ENCODE measurements at regions not wholly inside any gene's neighbourhood (a gene's known extent, or its start where the extent isn't known, plus 50 kb on each side); places are given as distances from the start of the nearest gene placed in this dataset.

DNA sequence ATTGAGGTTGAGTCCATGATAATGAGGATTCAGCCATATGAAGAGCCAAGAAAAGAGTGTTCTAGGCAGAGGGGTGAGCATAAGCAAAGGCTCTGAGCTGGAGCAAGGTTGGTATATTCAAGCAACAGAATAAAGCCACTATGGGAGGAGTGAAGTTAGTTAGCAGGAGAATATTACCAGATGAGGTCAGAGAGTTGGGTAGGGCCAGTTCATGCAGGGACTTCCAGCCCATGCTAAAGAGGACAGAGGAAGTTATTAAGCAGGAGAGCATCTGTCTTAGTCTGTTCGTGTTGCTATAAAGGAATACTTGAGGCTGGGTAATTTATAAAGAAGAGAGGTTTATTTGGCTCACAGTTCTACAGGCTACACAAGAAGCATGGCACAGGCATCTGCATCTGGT lies 57.1 kb upstream of the ATG10 start:
- no peak for DNase-seq

DNA sequence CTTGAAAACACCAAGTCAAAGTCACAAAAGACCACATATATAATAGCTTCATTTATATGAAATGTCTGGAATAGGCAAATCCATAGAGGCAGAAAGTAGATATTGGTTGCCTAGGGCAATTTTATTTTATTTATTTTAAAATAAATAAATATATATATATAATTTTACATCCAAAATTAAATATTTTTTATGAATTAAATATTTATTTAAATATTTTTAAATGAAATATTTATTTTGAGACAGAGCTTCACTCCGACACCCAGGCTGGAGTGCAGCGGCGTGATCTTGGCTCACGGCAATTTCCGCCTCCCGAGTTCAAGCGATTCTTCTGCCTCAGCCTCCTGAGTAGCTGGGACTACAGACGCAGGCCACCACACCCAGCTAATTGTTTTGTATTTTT lies 58.9 kb upstream of the ATG10 start:
- DNase-seq, result no peak

DNA sequence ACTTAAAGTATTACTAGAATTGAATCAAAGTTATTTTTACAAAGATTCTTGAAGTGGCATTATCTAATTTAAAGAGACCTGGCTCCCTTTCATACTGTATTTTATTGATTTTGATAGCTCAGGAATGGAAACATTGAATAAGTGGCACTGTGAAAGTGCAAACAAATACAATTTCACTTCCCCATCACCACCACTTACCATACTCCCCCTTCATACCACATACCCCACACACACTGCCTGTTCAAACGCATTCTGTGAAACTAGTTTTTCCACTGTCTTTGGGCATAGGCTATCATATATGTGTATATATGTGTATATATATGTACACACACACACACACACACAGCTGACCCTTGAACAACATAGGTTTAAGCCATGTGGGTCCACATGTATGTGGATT lies 62.1 kb upstream of the ATG10 start:
- DNase-seq, result no peak

DNA sequence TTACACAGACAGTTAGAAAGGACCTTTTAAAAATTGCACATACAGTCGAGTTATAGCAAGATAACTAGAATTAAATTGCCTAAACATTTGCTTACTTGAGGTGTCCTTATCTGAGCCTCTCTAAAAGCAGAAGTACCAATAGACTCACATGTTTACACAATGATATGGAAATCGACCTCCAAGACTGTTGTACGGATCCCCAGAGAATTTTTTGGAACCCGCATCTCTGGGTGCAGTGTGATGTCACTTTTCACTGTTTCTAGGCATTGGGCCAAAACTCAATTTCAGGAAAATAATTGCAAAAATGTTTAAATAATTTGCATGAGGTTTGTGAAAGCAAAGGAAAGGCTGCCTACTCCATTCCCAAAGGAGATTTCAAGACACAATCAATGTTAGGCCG lies 63.1 kb upstream of the ATG10 start:
- DNase-seq, result no peak

DNA sequence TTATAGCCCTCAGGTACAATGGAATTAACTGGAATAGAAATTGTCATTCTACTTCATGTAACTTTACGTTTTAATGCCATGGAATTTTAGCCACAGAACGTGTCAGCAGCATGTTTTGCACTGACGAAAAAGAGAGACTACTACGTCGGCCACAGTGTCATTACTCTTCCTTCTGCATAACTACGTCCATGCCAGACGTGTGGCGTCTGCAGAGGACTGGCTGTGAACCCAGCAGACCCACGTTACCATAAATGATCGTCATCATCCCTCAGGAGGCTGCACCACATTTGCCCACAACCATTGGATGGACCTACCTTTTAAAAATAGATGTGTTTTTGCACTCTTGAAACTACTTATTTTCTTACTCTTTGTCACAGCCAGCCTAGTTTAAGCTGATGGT lies 63.8 kb upstream of the ATG10 start:
- DNase-seq, result no peak

DNA sequence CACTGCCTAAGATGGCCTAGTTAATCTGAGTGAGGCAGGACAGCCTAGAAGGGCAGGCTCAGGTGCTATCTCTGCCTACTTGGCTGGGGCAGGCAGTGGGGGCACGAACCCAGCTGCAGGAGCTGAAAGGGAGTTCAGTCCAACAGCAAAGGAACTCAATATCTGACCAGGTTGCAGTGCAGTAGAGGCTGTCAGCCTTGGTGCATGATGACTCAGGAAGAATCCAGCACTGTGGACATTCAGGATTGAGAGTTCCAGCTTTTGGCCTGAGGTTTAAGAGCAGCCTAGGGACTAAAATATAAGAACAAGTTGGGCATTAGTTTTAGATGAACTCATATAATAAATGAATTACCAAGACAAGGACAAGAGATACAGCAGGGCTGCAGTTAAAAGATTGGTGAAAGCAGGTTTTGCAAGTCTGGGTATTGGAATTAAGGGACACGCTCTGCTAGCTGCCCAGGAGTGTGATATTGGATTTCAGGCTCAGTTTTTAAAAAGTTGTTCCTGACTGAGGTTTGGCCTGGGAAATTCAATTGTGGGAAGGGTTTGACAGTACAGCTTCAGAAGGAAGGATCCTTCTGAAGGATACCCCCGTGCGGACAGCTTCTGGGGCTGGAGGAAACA lies 64.7 kb upstream of the ATG10 start:
- no peak for DNase-seq

DNA sequence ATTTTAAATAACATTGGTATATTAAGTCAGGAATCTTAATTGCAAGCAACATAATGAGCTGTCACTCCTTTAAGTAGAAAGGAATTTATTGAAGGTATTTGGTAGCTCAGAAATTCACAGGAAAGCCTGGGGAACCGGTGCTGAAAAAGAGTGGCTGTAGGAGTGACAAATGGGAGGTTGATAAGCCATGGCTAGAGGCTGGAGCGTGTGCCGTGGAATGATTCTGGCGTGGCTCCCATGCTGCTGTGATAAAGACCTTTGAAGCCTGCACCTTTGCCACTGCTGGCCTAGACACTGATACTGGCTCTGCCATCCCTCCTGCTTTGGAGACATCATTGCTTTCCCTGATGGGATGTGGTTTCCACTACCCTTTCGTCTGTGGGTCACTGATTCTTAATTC lies 65.7 kb upstream of the ATG10 start:
- DNase-seq, result no peak

DNA sequence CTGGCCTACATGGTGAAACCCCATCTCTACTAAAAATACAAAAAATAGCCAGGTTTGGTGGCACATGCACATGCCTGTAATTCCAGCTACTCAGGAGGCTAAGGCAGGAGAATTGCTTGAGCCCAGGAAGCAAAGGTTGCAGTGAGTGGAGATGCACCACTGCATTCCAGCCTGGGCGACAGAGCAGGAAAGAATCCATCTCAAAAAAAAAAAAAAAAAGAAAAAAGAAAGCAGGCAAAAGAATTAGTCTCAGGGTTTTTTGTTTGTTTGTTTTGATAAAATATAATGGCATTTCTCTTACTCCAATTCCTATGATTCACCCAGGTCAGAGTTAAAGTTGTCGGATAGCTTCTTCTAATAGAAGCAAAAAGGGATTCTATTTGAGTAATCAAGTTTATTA lies 67.0 kb upstream of the ATG10 start:
- DNase-seq, result no peak

DNA sequence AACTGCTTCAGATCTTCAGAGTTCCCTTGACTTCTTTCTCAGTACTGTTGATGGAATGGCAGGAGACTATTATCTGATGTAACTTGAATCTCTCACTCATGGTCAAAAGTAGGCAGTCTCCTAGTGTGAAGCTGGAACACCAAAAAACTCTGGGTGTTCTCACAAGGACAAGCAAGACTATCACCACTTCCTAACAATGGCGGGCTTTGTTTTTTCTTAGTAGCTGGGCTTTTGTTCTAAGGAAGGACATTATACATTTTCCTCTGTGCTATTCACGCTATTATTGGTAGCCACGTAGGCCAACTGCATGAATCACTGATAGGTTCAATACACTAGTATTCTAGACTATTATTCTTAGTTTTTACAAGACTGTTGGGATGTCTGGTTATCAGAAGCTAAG lies 67.7 kb upstream of the ATG10 start:
- no peak for DNase-seq

DNA sequence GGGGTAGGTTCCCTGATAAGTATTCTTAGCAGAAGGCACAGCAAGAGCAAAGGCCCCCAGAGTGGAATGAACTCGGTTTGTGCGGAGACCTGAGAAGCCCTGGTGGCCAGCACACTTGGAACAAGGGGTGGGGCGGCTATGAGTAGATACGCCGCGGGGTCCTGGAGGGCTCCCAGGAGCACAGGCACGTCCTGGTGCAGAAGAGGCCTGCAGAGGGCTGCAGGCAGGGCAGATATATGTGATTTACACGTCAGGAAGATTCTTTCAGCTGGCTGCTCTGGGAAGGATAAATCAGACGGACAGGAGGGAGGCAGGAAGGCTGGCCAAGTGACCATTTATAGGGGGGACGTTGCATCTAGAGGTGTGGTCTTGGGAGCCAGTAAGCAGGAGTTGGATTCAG lies 70.2 kb upstream of the ATG10 start:
- DNase-seq, result no peak

DNA sequence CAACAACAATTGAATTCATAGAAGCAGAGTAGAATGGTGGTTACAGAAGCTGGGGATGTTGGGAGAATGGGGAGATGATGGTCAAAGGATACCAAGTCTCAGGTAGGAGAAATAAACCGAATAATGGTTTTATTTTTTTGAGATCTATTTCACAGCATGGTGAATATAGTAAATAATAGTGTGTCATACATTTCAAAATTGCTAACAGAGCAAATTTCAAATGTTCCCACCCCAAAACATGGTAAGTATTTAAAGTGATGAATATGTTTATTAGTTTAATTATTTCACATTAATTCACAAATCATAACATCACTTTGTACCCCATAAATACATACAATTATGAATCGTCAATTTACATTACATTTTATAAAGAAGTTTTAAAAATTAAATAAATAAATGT lies 72.7 kb upstream of the ATG10 start:
- no peak for DNase-seq

DNA sequence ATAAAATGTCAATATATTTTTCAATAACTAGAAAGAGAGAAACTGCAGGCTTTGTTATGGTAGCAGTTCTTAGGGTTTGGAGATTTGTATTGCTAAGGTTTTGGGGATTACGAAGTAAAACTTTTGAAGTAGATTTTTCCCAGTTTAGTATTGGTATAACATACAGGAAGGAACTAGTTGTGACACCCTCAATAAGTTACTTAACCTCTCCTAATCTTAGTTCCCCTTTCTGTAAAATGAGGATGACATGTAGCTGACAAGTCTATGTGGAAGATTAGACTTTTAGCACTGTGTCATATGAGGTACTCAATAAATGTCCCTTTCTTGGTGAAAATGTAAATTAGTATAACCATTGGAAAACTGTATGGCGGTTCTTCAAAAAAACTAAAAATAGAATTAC lies 73.4 kb upstream of the ATG10 start:
- no peak for DNase-seq

DNA sequence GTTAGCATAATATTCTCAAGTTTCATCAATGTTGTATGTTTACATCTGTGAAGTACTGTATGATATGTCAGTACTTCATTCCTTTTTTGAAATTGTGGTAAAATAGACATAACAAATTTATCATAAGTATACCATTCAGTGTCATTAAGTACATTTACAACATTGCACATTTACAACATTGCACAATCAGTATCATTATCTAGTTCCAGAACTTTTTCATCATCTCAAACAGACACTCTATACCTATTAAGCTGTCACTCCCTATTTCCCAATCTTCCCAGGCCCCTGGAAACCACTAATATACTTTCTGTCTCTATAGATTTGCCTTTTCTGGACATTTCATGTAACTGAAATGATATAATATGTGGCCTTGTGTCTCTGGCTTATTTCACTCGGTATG lies 75.1 kb upstream of the ATG10 start:
- no peak for DNase-seq

DNA sequence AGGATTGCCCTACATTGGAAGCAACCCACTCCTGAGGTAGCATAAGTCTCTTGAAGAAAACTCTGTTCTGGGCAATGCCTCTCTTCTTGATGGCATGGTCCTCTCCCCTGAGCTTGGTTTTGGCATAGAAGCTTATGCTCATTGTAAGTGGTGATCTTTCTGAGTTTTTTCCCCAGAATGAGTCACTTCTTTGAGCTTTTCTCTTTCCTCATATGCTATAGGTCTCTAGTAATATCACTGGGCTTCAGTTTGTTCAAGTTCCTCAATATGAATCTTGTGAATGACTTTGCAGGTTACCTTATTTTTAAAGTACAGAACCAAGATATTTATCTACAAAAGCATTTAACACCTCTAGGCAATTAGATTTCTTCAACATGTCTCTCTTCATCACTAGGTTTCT lies 76.5 kb upstream of the ATG10 start:
- no peak for DNase-seq

DNA sequence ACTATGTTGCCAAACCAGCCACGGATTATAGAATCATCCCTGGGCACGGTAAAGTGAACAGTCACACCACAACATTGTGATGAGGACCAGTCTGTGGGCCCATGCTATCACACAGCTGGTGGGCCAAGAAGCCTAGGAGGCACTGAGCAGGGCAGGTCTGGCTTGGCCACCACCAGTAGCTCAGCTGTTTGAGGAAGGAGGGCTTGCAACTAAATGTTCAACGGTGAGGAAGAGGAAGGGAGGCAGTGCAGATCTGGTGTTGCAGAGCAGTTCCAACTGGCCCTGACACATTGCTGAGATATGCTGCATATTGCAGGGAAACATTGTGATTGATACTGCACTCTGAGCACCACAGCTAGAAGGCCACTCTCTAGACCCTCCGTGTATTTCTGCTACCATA lies 77.9 kb upstream of the ATG10 start:
- DNase-seq, result no peak

DNA sequence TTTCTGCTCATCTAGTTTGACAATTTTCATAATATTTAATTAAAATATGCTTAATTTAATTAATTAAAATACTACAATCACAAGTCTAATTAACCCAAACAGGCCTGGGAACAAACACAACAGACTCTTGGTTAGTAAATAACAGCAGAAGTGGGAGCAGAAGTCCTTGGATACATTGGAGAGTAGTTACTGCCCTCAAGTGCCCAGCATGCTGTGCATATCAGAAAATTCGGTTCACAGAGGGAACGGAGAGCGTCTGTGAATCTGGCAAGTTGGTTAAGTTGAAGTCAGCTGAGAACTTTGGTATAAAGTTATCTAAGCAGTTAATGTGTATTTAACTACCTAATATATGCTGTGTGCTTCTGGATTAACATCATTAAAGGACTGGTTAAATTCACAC lies 87.0 kb upstream of the ATG10 start:
- no peak for DNase-seq

DNA sequence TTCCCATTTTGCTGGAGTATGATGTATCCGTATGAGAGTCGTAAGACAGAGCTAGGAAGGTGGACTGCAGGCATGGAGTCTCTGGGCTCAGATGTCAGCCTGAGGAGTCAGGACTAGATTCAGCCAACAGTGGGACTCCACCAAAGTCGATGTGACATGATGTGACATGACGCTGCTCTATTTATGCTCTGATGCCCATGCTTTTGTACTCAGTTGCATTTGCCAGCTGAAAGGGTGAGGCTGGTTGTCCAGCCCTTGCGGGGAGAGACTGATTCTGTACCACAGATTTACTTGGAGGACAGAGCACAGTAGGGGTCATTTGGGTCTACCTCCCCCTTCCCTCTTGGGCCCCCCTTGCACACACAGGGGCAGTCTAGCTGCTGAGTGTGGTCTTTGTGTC lies 88.5 kb upstream of the ATG10 start:
- no peak for DNase-seq

DNA sequence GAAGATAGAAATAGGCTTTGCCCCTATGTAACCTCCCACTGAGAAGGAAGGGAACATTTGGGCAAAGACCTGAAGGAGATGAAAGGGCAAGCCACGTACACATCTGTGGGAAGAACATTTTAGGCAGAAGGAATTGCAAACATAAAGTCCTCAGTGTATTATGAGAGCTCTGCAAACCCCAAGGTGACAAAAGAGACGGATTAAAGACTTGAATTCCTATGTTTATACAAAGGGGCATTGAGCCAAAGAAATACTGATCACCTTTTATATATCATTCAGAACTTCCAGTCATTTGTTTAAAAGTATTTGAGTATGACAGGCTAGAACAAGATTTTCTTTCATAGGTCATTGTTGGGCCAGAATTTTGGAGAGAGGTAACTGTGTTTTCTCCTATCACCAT lies 90.2 kb upstream of the ATG10 start:
- no peak for DNase-seq

DNA sequence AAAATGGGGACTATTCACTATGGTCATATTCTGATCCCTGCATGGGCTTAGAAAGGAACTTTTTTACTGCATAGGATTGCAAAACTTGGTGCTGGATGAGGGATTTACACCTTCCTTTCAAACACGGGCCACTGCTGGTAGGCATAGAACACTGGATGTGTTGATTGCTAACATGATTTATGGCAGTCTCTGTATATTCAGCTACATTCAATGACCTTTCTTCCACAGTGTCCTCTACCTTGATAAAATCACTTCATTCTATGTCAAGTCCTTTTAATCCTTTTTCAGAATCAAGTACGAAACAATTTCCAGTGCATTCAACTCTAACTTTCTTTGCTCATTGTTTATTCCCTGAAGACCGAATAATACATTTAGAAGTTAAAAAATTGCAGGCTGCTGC lies 91.9 kb upstream of the ATG10 start:
- no peak for DNase-seq

DNA sequence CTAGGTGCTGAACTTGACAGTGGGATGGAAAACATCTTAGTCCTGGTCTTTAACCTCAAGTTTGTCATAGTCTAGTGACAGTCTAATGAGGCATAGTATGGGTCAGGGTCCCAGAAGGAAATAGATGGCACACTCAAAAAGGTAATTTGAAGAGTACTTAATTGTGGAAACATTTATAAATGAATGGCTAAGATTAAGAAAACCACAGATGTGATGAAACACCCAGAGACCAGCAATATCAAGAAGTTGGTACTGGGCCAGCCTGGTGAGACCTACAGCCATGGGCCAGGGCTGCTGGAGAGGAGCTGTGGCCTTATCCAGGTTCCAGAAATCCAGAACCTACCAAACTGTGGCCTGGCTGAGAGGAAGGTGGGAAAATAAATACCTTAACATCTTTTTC lies 93.5 kb upstream of the ATG10 start:
- DNase-seq, result no peak

DNA sequence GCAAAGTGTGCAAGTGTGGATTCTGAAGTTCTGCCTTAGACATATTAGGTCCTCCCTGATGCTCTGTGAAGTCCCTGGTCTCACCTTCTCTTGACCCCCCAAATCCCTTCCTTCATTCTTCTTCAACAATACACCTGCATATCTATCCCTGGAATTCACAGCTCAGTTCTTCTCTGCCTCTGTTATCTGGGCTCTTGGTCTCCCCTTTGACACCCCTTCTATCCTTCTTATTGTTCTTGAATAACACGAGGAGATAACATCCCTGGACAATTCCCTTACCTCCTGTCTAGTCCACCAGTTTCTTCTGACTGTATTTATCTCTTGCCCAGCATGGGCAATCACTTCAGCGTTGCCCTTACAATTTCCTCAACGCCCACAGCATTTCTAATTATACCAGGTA lies 104.8 kb upstream of the ATG10 start:
- no peak for DNase-seq

DNA sequence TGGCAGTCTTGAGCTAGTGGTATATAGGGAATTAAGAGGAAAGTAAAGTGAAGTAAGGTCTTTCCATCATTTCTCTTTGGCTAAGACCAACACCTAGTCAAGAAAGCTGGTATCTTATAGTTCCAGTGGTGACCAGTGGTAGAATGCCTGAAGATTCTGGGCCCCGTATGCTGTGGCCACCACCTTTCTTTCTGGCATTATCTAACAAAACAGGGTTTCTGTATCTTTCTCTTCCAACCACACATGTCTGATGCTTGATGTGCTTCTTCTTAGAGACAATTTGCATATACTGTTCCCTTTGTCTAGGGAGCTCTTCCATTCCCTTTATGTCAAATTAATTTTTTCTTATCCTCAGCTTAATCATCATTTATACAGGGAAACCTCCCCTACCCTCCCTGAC lies 109.9 kb upstream of the SSBP2 start:
- no peak for DNase-seq

DNA sequence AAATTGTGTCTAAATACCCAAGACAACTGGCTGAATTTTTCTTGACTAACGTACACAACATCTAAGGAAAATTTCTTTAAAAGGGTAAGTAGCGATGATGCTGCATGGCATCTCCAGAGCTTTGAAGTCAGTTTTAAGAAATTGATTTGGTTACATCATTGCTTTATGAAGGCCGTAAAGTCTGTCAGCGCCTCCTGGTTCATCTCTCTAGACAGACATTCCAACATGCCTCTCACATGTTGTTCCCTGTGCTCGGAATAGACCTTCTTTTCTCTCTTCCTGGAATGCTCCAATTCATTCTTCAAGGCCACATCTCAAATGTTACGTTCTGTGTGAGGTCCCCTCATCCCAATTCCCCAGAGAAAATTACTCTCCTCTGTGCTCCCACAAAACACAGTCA lies 108.7 kb upstream of the SSBP2 start:
- no peak for DNase-seq

DNA sequence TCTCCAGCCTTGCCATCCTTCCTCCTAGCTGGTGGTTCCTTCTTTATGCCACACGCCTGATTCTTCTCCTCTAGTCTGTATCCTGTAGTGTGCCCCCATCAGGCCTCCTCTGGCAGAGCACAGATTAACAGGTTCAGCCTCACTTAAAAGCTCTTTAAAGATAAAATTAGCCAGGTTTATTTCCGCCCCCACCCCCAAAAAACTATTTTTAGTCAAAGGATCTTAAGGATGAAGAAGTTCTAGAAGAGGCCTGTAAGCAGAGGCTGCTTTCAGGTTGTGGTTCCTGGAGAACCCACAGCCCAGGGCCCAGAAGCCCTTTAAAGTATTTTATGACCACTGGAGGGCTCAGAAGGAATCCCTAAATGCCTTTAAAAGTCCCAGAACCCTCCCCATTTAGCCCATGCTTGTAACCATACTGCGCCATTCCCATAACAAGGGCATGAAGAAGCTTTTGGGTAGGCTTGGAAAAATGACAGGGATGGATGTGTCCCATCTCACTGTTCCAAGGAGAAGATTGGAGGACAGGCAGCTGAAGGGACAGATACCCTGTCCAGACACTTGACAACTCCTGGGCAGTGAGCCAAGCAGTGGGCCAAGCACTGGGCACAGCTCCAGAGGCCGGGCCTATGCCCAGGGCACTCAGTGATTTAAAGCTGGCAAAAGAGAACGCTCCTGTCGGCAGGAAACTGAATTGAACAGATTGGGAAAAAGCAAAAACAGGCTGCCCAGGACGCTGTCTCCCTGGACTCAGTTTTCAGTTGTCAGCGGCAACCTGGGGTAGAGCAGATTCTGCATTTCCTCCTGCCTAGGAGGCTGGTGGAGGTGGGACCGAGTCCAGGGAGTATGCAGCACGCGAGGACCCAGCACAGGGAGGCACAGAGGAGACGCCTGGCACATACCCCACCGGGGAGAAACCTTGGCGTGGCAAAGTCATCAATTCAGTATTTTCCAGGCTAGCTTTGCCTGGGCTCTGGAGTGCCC lies 106.3 kb upstream of the SSBP2 start:
- no peak for DNase-seq

DNA sequence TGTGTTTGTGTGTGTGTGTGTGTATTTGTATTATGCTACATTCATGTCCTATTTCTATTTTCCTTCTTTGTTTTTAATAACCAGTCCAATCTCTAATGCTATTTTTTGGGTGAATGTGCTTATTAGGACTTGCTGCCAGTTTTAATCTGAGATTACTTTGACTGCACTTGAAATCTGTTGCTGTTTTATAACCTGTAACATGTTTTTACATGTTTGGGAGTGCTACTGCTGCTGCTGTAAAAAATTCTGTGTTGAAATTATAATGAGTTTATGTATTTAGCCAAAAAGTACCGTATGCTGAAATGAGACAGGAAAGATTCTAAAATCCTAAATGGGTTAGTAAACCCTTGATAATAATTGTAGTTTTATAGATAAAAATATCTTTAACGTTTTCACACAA lies 104.7 kb upstream of the SSBP2 start:
- no peak for DNase-seq

Data from CD4-positive, alpha-beta T cell treated with Interleukin-10 for 1 hour (primary cell).